WTC11 (cell line): ENCODE measurements at regions not wholly inside any gene's neighbourhood (a gene's known extent, or its start where the extent isn't known, plus 50 kb on each side); places are given as distances from the start of the nearest gene placed in this dataset.

Source experiments
- ATAC-seq: fragments of 200-7000 bp; cut with Tn5 transposase; 2 replicates; pipeline ENCODE4 v1.10.0; 2021; ENCODE audit warnings: mild to moderate bottlenecking, moderate library complexity
- CTCF ChIA-PET: fragments of 300-600 bp; sonication (Branson Sonifier 250); formaldehyde crosslinking; loops from one replicate; lab custom pipeline; 2021; ENCODE audit warnings: antibody characterized with exemption; lab: Charles Lee
- POLR2A ChIA-PET: fragments of 350-600 bp; sonication (Branson Sonifier 250); formaldehyde crosslinking; loops from one replicate; lab custom pipeline; 2021; ENCODE audit warnings: antibody characterized with exemption; lab: Charles Lee
- DNase-seq: peaks from one replicate; pipeline ENCODE4 v3.0.0; 2021; ENCODE audit warnings: low spot score
- H3K27ac Mint-ChIP-seq: 2 replicates; pipeline ENCODE4 v1.8.0; 2021; ENCODE audit warnings: mixed read lengths
- H3K27me3 Mint-ChIP-seq: 2 replicates; pipeline ENCODE4 v1.8.0; 2021; ENCODE audit warnings: low read depth, mild to moderate bottlenecking, moderate library complexity, mixed read lengths
- H3K36me3 Mint-ChIP-seq: 2 replicates; pipeline ENCODE4 v1.8.0; 2021; ENCODE audit warnings: mixed read lengths
- H3K4me1 Mint-ChIP-seq: 2 replicates; pipeline ENCODE4 v1.8.0; 2022; ENCODE audit warnings: mixed read lengths
- H3K4me3 Mint-ChIP-seq: 2 replicates; pipeline ENCODE4 v1.8.0; 2021; ENCODE audit warnings: mild to moderate bottlenecking, moderate library complexity, mixed read lengths
- H3K9me3 Mint-ChIP-seq: 2 replicates; pipeline ENCODE4 v1.8.0; 2021; ENCODE audit warnings: mixed read lengths
- ARID4B ChIP-seq: sonication (generic); formaldehyde crosslinking; IDR thresholded peaks from 2 replicates; pipeline ENCODE4 v1.8.0; 2023; ENCODE audit warnings: missing genetic modification reagents, mild to moderate bottlenecking, borderline replicate concordance
- ATF1 ChIP-seq: sonication (generic); formaldehyde crosslinking; IDR thresholded peaks from 2 replicates; pipeline ENCODE4 v1.8.1; 2023; ENCODE audit warnings: mild to moderate bottlenecking, moderate library complexity, missing genetic modification reagents
- ATF3 ChIP-seq: sonication (generic); formaldehyde crosslinking; conservative IDR thresholded peaks from 2 replicates; pipeline ENCODE4 v1.8.1; 2022; ENCODE audit warnings: mild to moderate bottlenecking, missing genetic modification reagents
- E2F1 ChIP-seq: sonication (generic); formaldehyde crosslinking; IDR thresholded peaks from 2 replicates; pipeline ENCODE4 v1.8.0; 2022; ENCODE audit warnings: mild to moderate bottlenecking, missing genetic modification reagents
- E2F4 ChIP-seq: sonication (generic); formaldehyde crosslinking; IDR thresholded peaks from 2 replicates; pipeline ENCODE4 v1.8.1; 2022; ENCODE audit warnings: low read depth, mild to moderate bottlenecking, moderate library complexity, missing genetic modification reagents, borderline replicate concordance
- ELF4 ChIP-seq: sonication (generic); formaldehyde crosslinking; IDR thresholded peaks from 2 replicates; pipeline ENCODE4 v1.8.1; 2022; ENCODE audit warnings: low read depth, mild to moderate bottlenecking, moderate library complexity, missing genetic modification reagents
- GTF2I ChIP-seq: fragments of 250-450 bp; sonication (Bioruptor Pico); conservative IDR thresholded peaks from 2 replicates; pipeline ENCODE4 v1.4.0; 2021; ENCODE audit warnings: mild to moderate bottlenecking
- MXD4 ChIP-seq: fragments of 250-450 bp; sonication (Bioruptor Pico); IDR thresholded peaks from 2 replicates; pipeline ENCODE4 v1.8.0; 2021; ENCODE audit warnings: mild to moderate bottlenecking, moderate library complexity, borderline replicate concordance
- NR1H2 ChIP-seq: sonication (generic); formaldehyde crosslinking; IDR thresholded peaks from 2 replicates; pipeline ENCODE4 v1.9.0; 2021; ENCODE audit warnings: mild to moderate bottlenecking, moderate library complexity, missing genetic modification reagents
- PRDM15 ChIP-seq: sonication (generic); formaldehyde crosslinking; IDR thresholded peaks from 2 replicates; pipeline ENCODE4 v1.8.0; 2022; ENCODE audit warnings: missing genetic modification reagents
- SMAD4 ChIP-seq: sonication (generic); formaldehyde crosslinking; IDR thresholded peaks from 2 replicates; pipeline ENCODE4 v1.8.0; 2022; ENCODE audit warnings: mild to moderate bottlenecking, missing genetic modification reagents
- SP1 ChIP-seq: sonication (generic); formaldehyde crosslinking; conservative IDR thresholded peaks from 2 replicates; pipeline ENCODE4 v1.8.1; 2022; ENCODE audit warnings: missing genetic modification reagents
- TEAD1 ChIP-seq: sonication (generic); formaldehyde crosslinking; IDR thresholded peaks from 2 replicates; pipeline ENCODE4 v1.8.0; 2022; ENCODE audit warnings: mild to moderate bottlenecking, missing genetic modification reagents
- USF2 ChIP-seq: sonication (generic); formaldehyde crosslinking; IDR thresholded peaks from 2 replicates; pipeline ENCODE4 v1.8.1; 2023; ENCODE audit warnings: mild to moderate bottlenecking, missing genetic modification reagents, moderate library complexity
- ZNF263 ChIP-seq: sonication (generic); formaldehyde crosslinking; IDR thresholded peaks from 2 replicates; pipeline ENCODE4 v1.8.1; 2022; ENCODE audit warnings: low read depth, mild to moderate bottlenecking, moderate library complexity, missing genetic modification reagents
- ZNF416 ChIP-seq: fragments of 250-450 bp; sonication (Bioruptor Pico); IDR thresholded peaks from 2 replicates; pipeline ENCODE4 v1.9.0; 2021; ENCODE audit warnings: mild to moderate bottlenecking, inconsistent platforms
- ZNF425 ChIP-seq: fragments of 250-450 bp; sonication (Bioruptor Pico); conservative IDR thresholded peaks from 2 replicates; pipeline ENCODE4 v1.9.0; 2021; ENCODE audit warnings: mild to moderate bottlenecking
- ZNF671 ChIP-seq: fragments of 250-450 bp; sonication (Bioruptor Pico); IDR thresholded peaks from 2 replicates; pipeline ENCODE4 v1.8.0; 2021; ENCODE audit warnings: mild to moderate bottlenecking

- no peaks in the 10 kb centered on the region for H3K27me3 Mint-ChIP-seq
- no peak for DNase-seq
- H3K9me3 Mint-ChIP-seq: no peaks in the 10 kb centered on the region
- peaks cover 22% of the 10 kb centered on the region for H3K4me1 Mint-ChIP-seq
- CTCF ChIA-PET: interaction anchor here (0.6 to 2.2 kb wide), 4 partner anchors 18 to 170 kb away, joined by 3 to 7 read pairs (median 4); no protein-coding TSS in a partner anchor
- no peak overlapping the region for H3K27ac Mint-ChIP-seq
- POLR2A ChIA-PET: no interaction called here
- H3K4me3 Mint-ChIP-seq: no peak overlapping the region
- TF ChIP-seq USF2 (no peak), GTF2I (CRISPR knock-in tag) (no peak), MXD4 (no peak), SMAD4 (CRISPR knock-in tag) (no peak), ZNF425 (no peak), ARID4B (CRISPR knock-in tag) (no peak), ZNF671 (CRISPR knock-in tag) (no peak), PRDM15 (CRISPR knock-in tag) (no peak), TEAD1 (no peak), ATF3 (CRISPR knock-in tag) (no peak), ELF4 (no peak)
- no peaks in the 10 kb centered on the region for H3K36me3 Mint-ChIP-seq
- ATAC-seq: no peak
Measured at GRCh38 chr3:132228923-132229322, 88.3 kb upstream of the ACP3 start.

- Mint-ChIP-seq H3K4me1 (peaks cover 25% of the 10 kb centered on the region), H3K9me3 (no peaks in the 10 kb centered on the region), H3K36me3 (no peaks in the 10 kb centered on the region), H3K4me3 (no peak overlapping the region), H3K27me3 (no peaks in the 10 kb centered on the region), H3K27ac (no peak overlapping the region)
- DNase-seq (no peak), ATAC-seq (no peak)
- ChIA-PET CTCF (interaction anchor here (1.3 to 2.2 kb wide), 2 partner anchors 19 to 113 kb away, joined by 4 to 7 read pairs; no protein-coding TSS in a partner anchor), POLR2A (no interaction called here)
- TF ChIP-seq NR1H2 (CRISPR knock-in tag) (no peak), ZNF425 (no peak), E2F1 (CRISPR knock-in tag) (no peak), USF2 (no peak), ZNF263 (CRISPR knock-in tag) (no peak), ZNF416 (CRISPR knock-in tag) (no peak), SP1 (no peak), ATF1 (CRISPR knock-in tag) (no peak), E2F4 (no peak)
Measured at GRCh38 chr3:132229641-132230040, 87.6 kb upstream of the ACP3 start.
